ENCODE measurements at regions not wholly inside any gene's neighbourhood (a gene's known extent, or its start where the extent isn't known, plus 50 kb on each side); places are given as distances from the start of the nearest gene placed in this dataset.
"Not testable (repeated sequence)": the region's sequence is repeated elsewhere in the genome, so short reads cannot be mapped to it uniquely, and the experiment has no call there.

DNA sequence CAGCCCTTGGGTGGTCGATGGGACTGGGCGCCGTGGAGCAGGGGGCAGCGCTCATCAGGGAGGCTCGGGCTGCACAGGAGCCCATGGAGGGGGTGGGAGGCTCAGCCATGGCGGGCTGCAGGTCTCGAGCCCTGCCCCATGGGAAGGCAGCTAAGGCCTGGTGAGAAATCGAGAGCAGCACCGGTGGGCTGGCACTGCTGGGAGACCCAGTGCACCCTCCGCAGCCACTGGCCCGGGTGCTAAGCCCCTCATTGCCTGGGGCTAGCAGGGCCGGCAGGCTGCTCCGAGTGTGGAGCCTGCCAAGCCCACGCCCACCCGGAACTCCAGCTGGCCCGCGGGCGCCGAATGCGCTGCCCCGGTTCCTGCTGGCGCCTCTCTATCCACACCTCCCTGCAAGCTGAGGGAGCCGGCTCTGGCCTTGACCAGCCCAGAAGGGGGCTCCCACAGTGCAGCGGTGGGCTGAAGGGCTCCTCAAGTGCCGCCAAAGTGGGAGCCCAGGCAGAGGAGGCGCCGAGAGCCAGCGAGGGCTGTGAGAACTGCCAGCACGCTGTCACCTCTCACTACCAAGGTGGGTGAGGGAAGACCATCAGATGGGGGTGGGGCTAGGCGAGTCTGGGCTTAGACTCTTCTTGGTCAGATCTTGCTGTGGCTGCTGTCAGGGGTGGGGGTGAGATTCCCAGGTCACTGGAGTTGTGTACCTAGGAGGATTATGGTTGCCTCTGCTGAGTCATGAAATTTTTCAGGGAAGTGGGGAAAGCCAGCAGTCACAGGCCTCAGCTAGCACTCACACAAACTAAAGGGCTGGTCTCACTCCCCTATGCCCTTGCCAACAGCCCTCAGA, 87.0 kb upstream of the NDST4 start:
- DNase-seq (ENCODE audit: low read depth in 4 of 4, low spot score in 2 of 4): not testable (repeated sequence)

- DNase-seq (ENCODE audit: low read depth in 4 of 4, low spot score in 2 of 4): not testable (repeated sequence)
Measured at GRCh38 chr4:115194612-115195011, 81.2 kb upstream of the NDST4 start.

DNA sequence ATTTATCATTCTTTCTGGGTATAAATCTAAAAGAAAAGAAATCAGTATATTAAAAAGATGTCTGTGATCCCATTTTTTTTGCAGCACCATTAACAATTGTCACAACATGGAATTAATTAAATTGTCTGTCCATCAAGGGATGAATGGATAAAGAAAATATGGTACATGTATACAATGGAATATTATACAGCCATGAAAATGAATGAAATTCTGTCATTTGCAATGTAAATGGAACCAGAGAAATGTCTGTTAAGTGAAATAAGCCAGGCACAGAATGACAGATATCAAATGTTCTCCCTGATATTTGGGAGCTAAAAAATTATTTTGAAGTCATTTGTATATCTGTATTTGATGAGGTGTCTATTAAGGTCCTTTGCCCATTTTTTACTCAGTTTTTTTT, 77.1 kb upstream of the NDST4 start:
- DNase-seq (ENCODE audit: low read depth in 4 of 4, low spot score in 2 of 4): no peak

- DNase-seq (ENCODE audit: low read depth in 4 of 4, low spot score in 2 of 4): no peak
Measured at GRCh38 chr4:115187136-115187535, 73.7 kb upstream of the NDST4 start.

DNA sequence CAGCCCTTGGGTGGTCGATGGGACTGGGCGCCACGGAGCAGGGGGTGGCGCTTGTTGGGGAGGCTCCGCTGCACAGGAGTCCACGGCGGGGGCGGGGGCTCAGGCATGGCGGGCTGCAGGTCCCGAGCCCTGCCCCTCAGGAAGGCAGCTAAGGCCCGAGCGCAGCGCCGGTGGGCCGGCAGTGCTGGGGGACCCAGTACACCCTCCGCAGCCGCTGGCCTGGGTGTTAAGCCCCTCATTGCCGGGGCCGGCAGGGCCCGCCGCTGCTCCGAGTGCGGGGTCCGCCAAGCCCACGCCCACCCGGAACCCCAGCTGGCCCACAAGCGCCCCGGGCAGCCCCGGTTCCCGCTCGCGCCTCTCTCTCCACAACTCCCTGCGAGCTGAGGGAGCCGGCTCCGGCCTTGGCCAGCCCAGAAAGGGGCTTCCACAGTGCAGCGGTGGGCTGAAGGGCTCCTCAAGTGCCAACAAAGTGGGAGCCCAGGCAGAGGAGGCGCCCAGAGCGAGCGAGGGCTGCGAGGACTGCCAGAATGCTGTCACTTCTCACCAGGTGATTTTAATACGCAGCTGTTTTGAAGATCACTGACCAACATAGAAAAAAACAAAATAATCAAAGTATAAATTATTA, 66.1 kb upstream of the NDST4 start:
- DNase-seq (ENCODE audit: low read depth in 4 of 4, low spot score in 2 of 4): not testable (repeated sequence)

- not testable (repeated sequence) for DNase-seq (ENCODE audit: low read depth in 4 of 4, low spot score in 2 of 4)
Measured at GRCh38 chr4:115178687-115179086, 65.3 kb upstream of the NDST4 start.

GRCh38 chr4:115171220-115171619, 57.8 kb upstream of the NDST4 start:
- no peak for DNase-seq (ENCODE audit: low read depth in 4 of 4, low spot score in 2 of 4)

- no peak for DNase-seq (ENCODE audit: low read depth in 4 of 4, low spot score in 2 of 4)
Measured at GRCh38 chr4:115165503-115165902, 52.1 kb upstream of the NDST4 start.
